Adrenal gland (tissue), 5 donors: ENCODE measurements at regions not wholly inside any gene's neighbourhood (a gene's known extent, or its start where the extent isn't known, plus 50 kb on each side); places are given as distances from the start of the nearest gene placed in this dataset.

ENCODE experiments used
- CTCF ChIP-seq, 6 experiments: fragments of 450-650 bp in 4 of 6; fragments of 200-600 bp in 2 of 6; sonication (generic) in 1 of 6; IDR thresholded peaks; 1 replicate in 5 of 6; 2 replicates in 1 of 6; pipeline versions ENCODE4 v1.5.1 to v1.8.0; 2016 to 2021; ENCODE audit warnings: antibody characterized with exemption in 6 of 6, mild to moderate bottlenecking in 2 of 6, moderate library complexity in 1 of 6
- POLR2A ChIP-seq, 2 donors: fragments of 450-650 bp; IDR thresholded peaks; one replicate each; pipeline ENCODE4 v1.6.1; 2017; ENCODE audit warnings: antibody characterized with exemption in 2 of 2, mild to moderate bottlenecking in 2 of 2, moderate library complexity in 1 of 2
- donor health status: DM: no; HTN: no; CAD: no.

DNA sequence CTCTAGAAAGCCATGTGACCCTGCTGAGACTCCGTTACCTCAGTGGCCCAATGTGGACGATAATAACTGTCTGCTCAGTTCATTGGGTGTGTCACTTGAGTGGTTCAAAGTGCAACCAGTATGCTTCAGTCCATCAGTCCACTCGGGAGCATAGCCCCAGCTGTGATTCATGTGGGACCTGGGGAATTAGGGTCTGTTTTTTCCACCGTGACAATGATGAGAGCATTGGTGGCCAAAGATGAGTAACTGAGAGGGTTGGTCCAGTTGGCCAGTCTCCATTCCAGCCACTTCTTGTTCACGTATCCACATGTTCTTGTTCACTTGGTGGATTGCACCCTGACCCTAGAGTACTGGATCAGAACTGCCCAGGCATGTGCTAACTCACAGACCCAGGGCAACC lies 403.6 kb downstream of the CD83 start:
- TF ChIP-seq CTCF (IDR thresholded peaks at IDR 0.05), result no peak
- no peak for TF ChIP-seq POLR2A (IDR thresholded peaks at IDR 0.05)
